HS-5 (cell line): ENCODE measurements at regions not wholly inside any gene's neighbourhood (a gene's known extent, or its start where the extent isn't known, plus 50 kb on each side); places are given as distances from the start of the nearest gene placed in this dataset.

Experiments used
- DNase-seq: peaks from one replicate; pipeline ENCODE4 v3.0.0-alpha.2; 2012; ENCODE audit warnings: low read depth

GRCh38 chr4:44120646-44121045, 328.0 kb downstream of the KCTD8 start:
- no peak for DNase-seq

- DNase-seq, result peak; percentile 0
Measured at GRCh38 chr4:44121210-44121609, 327.4 kb downstream of the KCTD8 start.
